ENCODE measurements at regions not wholly inside any gene's neighbourhood (a gene's known extent, or its start where the extent isn't known, plus 50 kb on each side); places are given as distances from the start of the nearest gene placed in this dataset.

DNA sequence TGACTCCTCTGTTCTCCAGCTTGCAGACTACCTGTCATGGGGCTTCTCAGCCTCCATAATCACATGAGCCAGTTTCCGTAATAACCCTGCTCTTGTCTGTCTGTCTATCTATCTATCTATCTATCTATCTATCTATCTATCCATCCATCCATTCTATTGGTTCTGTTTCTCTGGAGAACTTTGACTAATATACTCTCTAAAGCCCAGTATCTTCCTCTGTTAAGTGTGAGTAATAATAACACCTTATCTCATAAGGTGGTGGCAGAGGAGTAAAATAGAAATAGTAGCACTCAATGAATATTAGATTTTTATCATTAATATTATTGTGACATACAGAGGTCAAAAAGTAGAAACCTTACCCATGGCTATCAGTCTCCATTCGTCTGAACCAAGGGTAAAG is 177.9 kb upstream of the PGRMC2 start:
- Histone ChIP-seq H3K36me3 (ENCODE audit: control insufficient read depth in 2 of 3, insufficient read depth in 3 of 3, low read length in 3 of 3) (no peaks in the 10 kb centered on the region), H3K4me3 (ENCODE audit: low read length in 3 of 3) (no peak overlapping the region), H3K4me1 (ENCODE audit: control insufficient read depth in 2 of 3, insufficient read depth in 2 of 3, low read depth in 1 of 3, low read length in 3 of 3) (peaks cover 0 to 5% (median 0%) of the 10 kb centered on the region in 3 donors), H3K27ac (ENCODE audit: low read depth in 2 of 2, low read length in 2 of 2) (no peak overlapping the region), H3K9ac (ENCODE audit: low read length in 3 of 3) (no peak overlapping the region), H3K27me3 (ENCODE audit: control insufficient read depth, insufficient read depth, low read length) (no peaks in the 10 kb centered on the region), H3K9me3 (ENCODE audit: control insufficient read depth in 2 of 3, insufficient read depth in 1 of 3, low read length in 3 of 3) (no peaks in the 10 kb centered on the region)
- FAIRE-seq (no peak), DNase-seq (no peak)
- intact Hi-C loops (cut with DNase I): no loop called here
- no peak for TF ChIP-seq CTCF (IDR thresholded peaks at IDR 0.05; ENCODE audit: borderline replicate concordance, extremely low read depth, insufficient read depth)

- no peak overlapping the region for H3K27ac ChIP-seq (ENCODE audit: low read depth in 2 of 2, low read length in 2 of 2)
- FAIRE-seq (no peak), DNase-seq (no peak)
- no peak for TF ChIP-seq CTCF (IDR thresholded peaks at IDR 0.05; ENCODE audit: borderline replicate concordance, extremely low read depth, insufficient read depth)
- no peaks in the 10 kb centered on the region for H3K36me3 ChIP-seq (ENCODE audit: control insufficient read depth in 2 of 3, insufficient read depth in 3 of 3, low read length in 3 of 3)
- H3K4me1 ChIP-seq (ENCODE audit: control insufficient read depth in 2 of 3, insufficient read depth in 2 of 3, low read depth in 1 of 3, low read length in 3 of 3): no peaks in the 10 kb centered on the region
- no peaks in the 10 kb centered on the region for H3K9me3 ChIP-seq (ENCODE audit: control insufficient read depth in 2 of 3, insufficient read depth in 1 of 3, low read length in 3 of 3)
- intact Hi-C loops (cut with DNase I): no loop called here
- no peaks in the 10 kb centered on the region for H3K27me3 ChIP-seq (ENCODE audit: control insufficient read depth, insufficient read depth, low read length)
- no peak overlapping the region for H3K4me3 ChIP-seq (ENCODE audit: low read length in 3 of 3)
- no peak overlapping the region for H3K9ac ChIP-seq (ENCODE audit: low read length in 3 of 3)
Observed at GRCh38 chr4:128463006-128463405, 175.4 kb upstream of the PGRMC2 start.

DNA sequence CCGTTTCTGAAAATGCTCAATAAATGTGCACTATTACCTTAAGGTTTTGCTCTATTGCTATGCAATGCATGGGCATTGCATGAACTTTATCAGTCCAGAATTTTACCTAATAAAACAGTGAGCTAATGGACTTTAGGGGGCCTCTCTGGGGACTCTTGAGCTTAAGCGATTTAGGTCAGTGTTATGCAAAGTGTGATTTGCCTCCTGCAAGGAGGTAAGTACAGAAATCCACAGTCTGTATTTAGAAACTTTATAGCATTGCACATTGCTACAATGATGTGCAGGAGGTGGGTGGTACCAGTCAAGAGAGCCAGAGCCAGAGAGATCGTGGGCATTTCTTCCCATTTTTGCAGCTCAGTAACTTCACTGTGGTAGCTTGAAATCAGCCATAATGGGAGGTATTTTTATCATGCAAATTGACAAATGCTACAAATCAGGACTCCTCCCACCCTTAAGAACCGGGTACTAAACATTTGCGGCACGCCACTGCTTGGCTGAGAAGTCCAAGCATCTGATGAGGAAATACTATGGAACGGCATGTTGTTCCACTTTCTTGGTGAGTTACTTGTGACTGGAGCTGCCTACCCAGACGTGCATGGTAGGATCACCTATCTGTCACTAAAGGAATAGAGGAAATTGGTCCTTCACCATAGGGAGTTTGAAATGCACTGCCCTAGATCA is 174.6 kb upstream of the PGRMC2 start:
- intact Hi-C loops (cut with DNase I): no loop called here
- Histone ChIP-seq H3K27me3 (ENCODE audit: control insufficient read depth, insufficient read depth, low read length) (no peaks in the 10 kb centered on the region), H3K9ac (ENCODE audit: low read length in 3 of 3) (no peak overlapping the region), H3K36me3 (ENCODE audit: control insufficient read depth in 2 of 3, insufficient read depth in 3 of 3, low read length in 3 of 3) (no peaks in the 10 kb centered on the region), H3K4me3 (ENCODE audit: low read length in 3 of 3) (no peak overlapping the region), H3K4me1 (ENCODE audit: control insufficient read depth in 2 of 3, insufficient read depth in 2 of 3, low read depth in 1 of 3, low read length in 3 of 3) (no peaks in the 10 kb centered on the region), H3K9me3 (ENCODE audit: control insufficient read depth in 2 of 3, insufficient read depth in 1 of 3, low read length in 3 of 3) (no peaks in the 10 kb centered on the region), H3K27ac (ENCODE audit: low read depth in 2 of 2, low read length in 2 of 2) (no peak overlapping the region)
- no peak for TF ChIP-seq CTCF (IDR thresholded peaks at IDR 0.05; ENCODE audit: borderline replicate concordance, extremely low read depth, insufficient read depth)
- no peak for DNase-seq
- no peak for FAIRE-seq
